Hepatic stellate cell (primary cell): ENCODE measurements at regions not wholly inside any gene's neighbourhood (a gene's known extent, or its start where the extent isn't known, plus 50 kb on each side); places are given as distances from the start of the nearest gene placed in this dataset.
"Not testable (repeated sequence)": the region's sequence is repeated elsewhere in the genome, so short reads cannot be mapped to it uniquely, and the experiment has no call there.

Experiments used
- DNase-seq: peaks from one replicate; pipeline ENCODE4 v3.0.0; 2011; ENCODE audit warnings: low spot score

DNA sequence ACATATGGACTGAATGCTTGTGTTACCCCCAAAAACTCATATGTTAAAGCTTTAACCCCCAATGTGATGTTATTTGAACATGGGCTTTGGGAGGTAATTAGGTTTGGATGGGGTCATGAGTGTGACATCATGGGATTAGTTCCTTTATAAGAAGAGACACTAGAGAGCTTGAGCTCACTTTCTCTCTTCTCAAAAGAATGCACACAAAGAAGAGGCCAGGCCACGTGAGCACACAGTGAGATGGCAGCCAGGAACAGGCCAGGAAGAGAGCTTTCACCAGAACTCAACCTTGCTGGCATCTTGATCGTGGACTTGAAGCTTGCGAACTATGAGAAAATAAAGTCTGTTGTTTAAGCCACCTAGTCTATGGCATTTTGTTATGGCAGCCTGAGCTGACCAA lies 360.6 kb downstream of the NR2F1-AS1 start:
- DNase-seq = no peak

- no peak for DNase-seq
Measured at GRCh38 chr5:93219641-93220145, 361.3 kb downstream of the NR2F1-AS1 start.

DNA sequence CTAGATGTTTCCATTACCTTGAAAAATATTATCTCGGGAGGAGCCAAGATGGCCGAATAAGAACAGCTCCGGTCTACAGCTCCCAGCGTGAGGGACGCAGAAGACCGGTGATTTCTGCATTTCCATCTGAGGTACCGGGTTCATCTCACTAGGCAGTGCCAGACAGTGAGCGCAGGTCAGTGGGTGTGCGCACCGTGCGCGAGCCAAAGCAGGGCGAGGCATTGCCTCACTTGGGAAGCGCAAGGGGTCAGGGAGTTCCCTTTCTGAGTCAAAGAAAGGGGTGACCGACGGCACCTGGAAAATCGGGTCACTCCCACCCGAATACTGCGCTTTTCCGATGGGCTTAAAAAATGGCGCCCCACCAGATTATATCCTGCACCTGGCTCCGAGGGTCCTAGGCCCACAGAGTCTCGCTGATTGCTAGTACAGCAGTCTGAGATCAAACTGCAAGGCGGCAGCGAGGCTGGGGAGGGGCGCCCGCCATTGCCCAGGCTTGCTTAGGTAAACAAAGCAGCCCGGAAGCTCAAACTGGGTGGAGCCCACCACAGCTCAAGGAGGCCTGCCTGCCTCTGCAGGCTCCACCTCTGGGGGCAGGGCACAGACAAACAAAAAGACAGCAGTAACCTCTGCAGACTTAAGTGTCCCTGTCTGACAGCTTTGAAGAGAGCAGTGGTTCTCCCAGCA lies 367.8 kb downstream of the NR2F1-AS1 start:
- not testable (repeated sequence) for DNase-seq

DNA sequence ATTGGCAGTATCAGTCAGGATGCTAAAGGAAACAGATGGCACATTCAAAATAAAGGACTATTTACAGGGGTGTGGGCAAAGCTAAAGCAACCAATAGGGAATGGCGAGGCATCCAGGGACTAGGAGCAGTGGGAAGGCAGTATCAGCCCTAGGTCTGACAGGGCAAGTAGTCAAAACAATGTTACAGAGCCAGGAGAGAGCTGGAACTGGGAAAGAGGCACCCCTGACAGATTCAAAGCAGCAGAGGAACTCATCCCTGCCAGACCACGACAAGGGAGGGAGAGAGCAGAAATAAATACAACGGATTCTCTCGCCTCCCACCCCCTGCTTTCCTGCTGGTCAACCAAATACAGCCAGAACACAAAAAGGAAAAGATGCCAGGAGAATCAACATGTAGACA lies 371.5 kb downstream of the NR2F1-AS1 start:
- DNase-seq = no peak

GRCh38 chr5:93208141-93208751 lies 372.8 kb downstream of the NR2F1-AS1 start:
- no peak for DNase-seq

GRCh38 chr5:93206203-93206602 lies 374.8 kb downstream of the NR2F1-AS1 start:
- DNase-seq = no peak

DNA sequence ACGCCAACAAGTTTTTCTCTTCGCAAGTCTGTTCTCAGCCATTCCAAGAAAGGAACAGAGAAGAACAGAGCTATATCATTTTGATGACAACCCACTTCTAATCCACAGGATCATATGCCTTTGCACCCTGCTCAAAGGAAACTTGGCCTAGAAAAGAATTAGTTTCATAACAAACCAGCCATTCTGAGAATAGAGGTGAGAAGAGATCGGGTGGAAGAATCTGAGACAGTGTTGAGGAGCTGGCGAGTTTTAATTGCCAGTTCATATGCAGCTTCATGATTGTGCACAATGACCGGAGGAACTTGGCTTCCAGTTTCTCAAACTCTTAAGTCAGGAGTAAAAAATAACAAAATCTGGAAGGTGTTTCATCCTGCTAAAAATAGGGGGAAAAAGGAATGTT lies 380.0 kb downstream of the NR2F1-AS1 start:
- DNase-seq = no peak

- no peak for DNase-seq
Measured at GRCh38 chr5:93196986-93197385, 384.0 kb downstream of the NR2F1-AS1 start.

- no peak for DNase-seq
Measured at GRCh38 chr5:93193431-93194347, 387.3 kb downstream of the NR2F1-AS1 start.

- no peak for DNase-seq
Measured at GRCh38 chr5:93192683-93193082, 388.3 kb downstream of the NR2F1-AS1 start.

DNA sequence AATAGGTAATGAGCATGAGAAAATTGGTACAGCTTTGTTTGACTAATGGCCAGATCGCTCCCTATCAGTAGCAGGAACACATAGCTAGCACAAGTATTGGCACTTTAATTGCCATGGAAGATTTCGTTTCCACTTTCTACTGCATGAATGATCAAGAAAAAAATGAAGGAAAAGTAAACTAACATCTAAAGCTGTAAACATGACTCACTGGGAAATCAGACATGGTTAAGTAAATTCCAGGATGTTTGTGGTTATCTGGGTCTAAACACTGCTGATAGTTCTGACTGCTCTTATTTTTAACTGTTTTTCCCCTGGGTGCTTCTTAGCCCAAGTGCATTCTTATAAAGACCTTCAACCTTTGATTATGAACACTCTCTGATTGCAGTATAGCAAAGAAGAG lies 388.9 kb downstream of the NR2F1-AS1 start:
- DNase-seq = peak; percentile 39

DNA sequence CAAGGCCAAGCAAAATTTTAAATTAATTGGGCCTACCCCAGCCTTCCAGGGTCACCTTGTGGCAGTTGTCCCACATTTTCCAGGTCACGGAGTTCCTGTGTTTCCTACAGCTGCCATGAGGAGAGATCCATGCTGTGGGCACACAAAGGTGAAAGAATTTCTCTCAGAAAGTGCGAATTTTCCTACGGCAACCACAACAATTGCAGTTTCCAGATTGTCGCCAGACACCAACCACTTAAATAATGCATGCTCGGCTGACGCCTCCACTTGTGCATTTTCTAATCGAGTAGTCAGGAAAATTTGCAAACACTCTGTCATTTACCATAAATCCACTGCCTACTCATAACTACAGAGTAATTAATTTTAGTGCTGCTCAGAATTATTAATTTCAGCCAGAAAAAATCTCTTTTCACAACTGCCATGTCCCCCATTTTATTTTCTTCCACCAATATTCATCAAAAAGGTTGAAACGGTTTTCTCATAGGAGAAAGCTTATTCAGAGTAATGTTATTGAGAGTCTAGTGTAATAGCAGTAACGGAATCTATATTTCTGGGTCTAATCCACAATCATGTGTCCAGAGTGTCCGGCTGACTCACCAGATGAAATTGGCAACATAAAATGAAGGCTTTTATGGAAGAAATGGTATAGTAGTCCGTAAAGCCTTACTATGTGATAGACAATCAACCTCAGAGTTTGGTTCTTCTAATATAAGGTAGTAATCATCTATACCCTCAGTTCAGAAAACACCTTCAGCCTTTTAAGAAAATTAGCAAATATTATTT lies 389.8 kb downstream of the NR2F1-AS1 start:
- no peak for DNase-seq

- DNase-seq = peak; percentile 12
Measured at GRCh38 chr5:93189707-93190120, 391.3 kb downstream of the NR2F1-AS1 start.

GRCh38 chr5:93188876-93189485 lies 392.0 kb downstream of the NR2F1-AS1 start:
- DNase-seq = no peak

DNA sequence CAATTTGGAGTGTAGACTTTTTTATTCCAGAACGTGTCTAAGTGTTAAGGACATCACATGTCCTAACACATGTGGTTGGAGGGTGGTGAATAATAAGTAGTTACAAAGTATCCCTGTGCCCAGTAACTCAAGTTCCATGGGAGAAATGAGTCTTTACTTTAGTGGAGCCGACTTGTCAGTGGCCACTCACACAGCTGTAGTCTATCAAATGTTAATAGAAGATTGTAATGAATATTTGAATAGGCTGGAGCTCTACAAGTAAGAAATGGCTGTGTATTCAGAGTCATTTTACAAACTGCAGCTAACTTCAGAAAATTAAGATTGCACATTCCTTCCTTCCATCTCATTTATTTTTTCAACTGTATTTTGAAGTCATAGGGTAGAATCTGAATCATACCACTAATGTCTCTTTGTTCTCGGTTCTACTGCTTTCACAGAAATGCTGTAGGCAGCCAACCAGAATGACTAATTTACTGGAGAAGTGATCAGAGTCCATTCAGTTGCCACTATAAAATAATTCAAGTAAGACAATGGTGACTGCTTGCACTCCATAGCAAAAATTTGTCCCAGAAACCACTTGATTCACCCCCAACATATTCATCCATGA lies 394.8 kb downstream of the NR2F1-AS1 start:
- no peak for DNase-seq

GRCh38 chr5:93184041-93184440 lies 397.0 kb downstream of the NR2F1-AS1 start:
- no peak for DNase-seq

DNA sequence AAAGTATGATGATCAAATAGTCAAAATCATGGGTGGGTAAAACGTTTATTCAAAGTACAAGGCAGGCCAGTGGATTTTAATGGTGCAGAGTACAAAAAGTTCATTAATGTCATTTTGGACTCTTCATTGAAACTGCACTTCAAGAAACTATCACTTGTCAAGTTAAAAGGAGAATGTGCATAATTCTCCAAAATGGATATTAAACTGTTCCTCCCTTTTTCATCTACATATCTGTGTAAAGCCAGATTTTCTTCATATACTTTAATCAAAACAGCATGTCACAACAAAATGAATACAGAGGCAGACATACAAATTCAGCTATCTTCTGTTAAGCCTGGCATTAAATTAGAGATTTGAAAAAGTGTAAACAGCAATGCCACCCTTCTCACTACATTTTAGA lies 401.6 kb downstream of the NR2F1-AS1 start:
- DNase-seq = no peak

DNA sequence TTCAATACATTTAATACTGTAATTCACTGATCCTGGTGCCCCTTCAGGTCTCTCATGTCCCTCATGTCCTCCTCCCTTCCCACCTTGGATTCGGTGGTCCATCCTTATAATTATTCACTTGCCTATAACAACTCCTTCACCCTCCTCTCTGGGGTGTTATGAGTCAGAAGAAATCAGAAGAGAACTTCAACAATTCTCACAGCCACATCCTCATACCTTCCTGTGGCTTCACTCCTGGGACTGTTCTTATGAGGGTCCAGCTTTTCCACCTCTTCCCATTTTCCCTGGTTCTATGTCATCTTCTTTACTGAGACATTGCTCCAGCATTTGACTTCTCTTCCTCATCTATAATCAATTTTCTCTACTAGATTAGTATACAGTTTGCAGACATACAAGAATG lies 406.1 kb downstream of the NR2F1-AS1 start:
- no peak for DNase-seq

GRCh38 chr5:93165559-93165958 lies 415.5 kb downstream of the NR2F1-AS1 start:
- DNase-seq = no peak

- DNase-seq = peak; percentile 16
Measured at GRCh38 chr5:93164690-93165089, 416.3 kb downstream of the NR2F1-AS1 start.
